ENCODE measurements at regions not wholly inside any gene's neighbourhood (a gene's known extent, or its start where the extent isn't known, plus 50 kb on each side); places are given as distances from the start of the nearest gene placed in this dataset.

DNA sequence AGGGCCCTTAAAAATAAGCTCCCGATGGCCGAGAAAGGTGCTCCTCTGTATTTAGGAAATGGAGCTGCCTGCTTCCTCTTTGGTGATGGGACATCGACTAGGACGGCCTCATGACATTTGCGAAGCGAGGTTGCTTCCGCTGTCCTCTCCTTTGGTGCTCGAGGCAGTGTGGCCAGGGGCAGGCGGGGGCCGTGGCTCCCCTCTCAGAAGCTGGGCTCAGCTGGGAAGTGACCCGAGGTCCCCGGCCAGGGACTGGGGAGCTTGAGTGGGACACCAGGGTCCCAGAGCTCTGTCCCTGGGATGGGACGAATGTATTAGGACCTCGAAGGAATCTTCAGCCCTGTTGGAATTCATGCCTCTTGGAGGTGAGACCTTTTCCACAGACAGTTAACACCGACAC lies 151.1 kb downstream of the CTTN start:
- TF ChIP-seq, protein P1, sequence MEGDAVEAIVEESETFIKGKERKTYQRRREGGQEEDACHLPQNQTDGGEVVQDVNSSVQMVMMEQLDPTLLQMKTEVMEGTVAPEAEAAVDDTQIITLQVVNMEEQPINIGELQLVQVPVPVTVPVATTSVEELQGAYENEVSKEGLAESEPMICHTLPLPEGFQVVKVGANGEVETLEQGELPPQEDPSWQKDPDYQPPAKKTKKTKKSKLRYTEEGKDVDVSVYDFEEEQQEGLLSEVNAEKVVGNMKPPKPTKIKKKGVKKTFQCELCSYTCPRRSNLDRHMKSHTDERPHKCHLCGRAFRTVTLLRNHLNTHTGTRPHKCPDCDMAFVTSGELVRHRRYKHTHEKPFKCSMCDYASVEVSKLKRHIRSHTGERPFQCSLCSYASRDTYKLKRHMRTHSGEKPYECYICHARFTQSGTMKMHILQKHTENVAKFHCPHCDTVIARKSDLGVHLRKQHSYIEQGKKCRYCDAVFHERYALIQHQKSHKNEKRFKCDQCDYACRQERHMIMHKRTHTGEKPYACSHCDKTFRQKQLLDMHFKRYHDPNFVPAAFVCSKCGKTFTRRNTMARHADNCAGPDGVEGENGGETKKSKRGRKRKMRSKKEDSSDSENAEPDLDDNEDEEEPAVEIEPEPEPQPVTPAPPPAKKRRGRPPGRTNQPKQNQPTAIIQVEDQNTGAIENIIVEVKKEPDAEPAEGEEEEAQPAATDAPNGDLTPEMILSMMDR (IDR thresholded peaks at IDR 0.05; ENCODE audit: borderline replicate concordance, extremely low read depth, low read length, poor library complexity, severe bottlenecking) = no peak
- TF ChIP-seq EZH2 (IDR thresholded peaks at IDR 0.05; ENCODE audit: borderline replicate concordance, low read depth, low read length, severe bottlenecking) = no peak
